ENCODE measurements at regions not wholly inside any gene's neighbourhood (a gene's known extent, or its start where the extent isn't known, plus 50 kb on each side); places are given as distances from the start of the nearest gene placed in this dataset.
"Not testable (repeated sequence)": the region's sequence is repeated elsewhere in the genome, so short reads cannot be mapped to it uniquely, and the experiment has no call there.

- no peak for DNase-seq
These were observed 68.7 kb downstream of the VSIG4 start for GRCh38 chrX:65971151-65971550.

- not testable (repeated sequence) for DNase-seq
These were observed 72.7 kb downstream of the VSIG4 start for GRCh38 chrX:65967159-65967558.

GRCh38 chrX:65961714-65962113 is 78.2 kb downstream of the VSIG4 start:
- no peak for DNase-seq

GRCh38 chrX:65948103-65948502 is 91.8 kb downstream of the VSIG4 start:
- DNase-seq, result no peak

- no peak for DNase-seq
These were observed 98.1 kb downstream of the VSIG4 start for GRCh38 chrX:65941775-65942174.

GRCh38 chrX:65933085-65933589 is 106.7 kb downstream of the VSIG4 start:
- DNase-seq, result no peak

- DNase-seq, result no peak
These were observed 107.5 kb downstream of the VSIG4 start for GRCh38 chrX:65932173-65933084.

GRCh38 chrX:65928522-65928921 is 111.4 kb downstream of the VSIG4 start:
- no peak for DNase-seq

GRCh38 chrX:65927386-65927785 is 112.5 kb downstream of the VSIG4 start:
- not testable (repeated sequence) for DNase-seq

- no peak for DNase-seq
These were observed 113.5 kb downstream of the VSIG4 start for GRCh38 chrX:65926095-65927019.

GRCh38 chrX:65925592-65925991 is 114.3 kb downstream of the VSIG4 start:
- no peak for DNase-seq

- no peak for DNase-seq
These were observed 114.9 kb downstream of the VSIG4 start for GRCh38 chrX:65925005-65925404.

GRCh38 chrX:65921363-65921762 is 118.5 kb downstream of the VSIG4 start:
- no peak for DNase-seq

GRCh38 chrX:65920620-65921019 is 119.3 kb downstream of the VSIG4 start:
- no peak for DNase-seq

GRCh38 chrX:65910899-65911298 is 129.0 kb downstream of the VSIG4 start:
- DNase-seq, result no peak

GRCh38 chrX:65903750-65904149 is 136.1 kb downstream of the VSIG4 start:
- DNase-seq, result no peak

- DNase-seq, result no peak
These were observed 137.9 kb downstream of the VSIG4 start for GRCh38 chrX:65902011-65902410.

GRCh38 chrX:65900850-65901844 is 138.7 kb downstream of the VSIG4 start:
- no peak for DNase-seq

GRCh38 chrX:65894133-65894532 is 145.7 kb downstream of the VSIG4 start:
- no peak for DNase-seq

GRCh38 chrX:65891817-65892216 is 148.1 kb downstream of the VSIG4 start:
- DNase-seq, result not testable (repeated sequence)

- not testable (repeated sequence) for DNase-seq
These were observed 151.7 kb downstream of the VSIG4 start for GRCh38 chrX:65888150-65888549.

- no peak for DNase-seq
These were observed 156.3 kb downstream of the VSIG4 start for GRCh38 chrX:65883556-65883955.
